Right atrium auricular region (tissue), 2 donors: ENCODE measurements at regions not wholly inside any gene's neighbourhood (a gene's known extent, or its start where the extent isn't known, plus 50 kb on each side); places are given as distances from the start of the nearest gene placed in this dataset.

Source experiments
- DNase-seq: peaks from one replicate; pipeline ENCODE4 v3.0.0-alpha.2; 2019; ENCODE audit warnings: low spot score
- H3K27ac ChIP-seq, 2 donors: fragments of 200-600 bp; sonication (generic); 1 replicate in 1 of 2; 2 replicates in 1 of 2; pipeline ENCODE4 v1.5.1; 2016 to 2019
- H3K27me3 ChIP-seq, 2 donors: fragments of 200-600 bp; sonication (generic); one replicate each; pipeline versions ENCODE4 v1.5.1 to v1.6.0; 2017 to 2019
- H3K36me3 ChIP-seq: fragments of 200-600 bp; sonication (generic); one replicate; pipeline ENCODE4 v1.5.1; 2016
- H3K4me1 ChIP-seq, 2 donors: fragments of 200-600 bp; sonication (generic); one replicate each; pipeline versions ENCODE4 v1.5.1 to v1.6.0; 2017 to 2019
- H3K4me3 ChIP-seq, 2 donors: fragments of 200-600 bp; sonication (generic); 1 replicate in 1 of 2; 2 replicates in 1 of 2; pipeline ENCODE4 v1.5.1; 2017 to 2019; ENCODE audit warnings: mild to moderate bottlenecking in 1 of 2, moderate library complexity in 1 of 2
- H3K9me3 ChIP-seq, 2 donors: fragments of 200-600 bp; sonication (generic); one replicate each; pipeline ENCODE4 v1.5.1; 2019
- TF ChIP-seq, protein P1 (sequence below), 2 donors: fragments of 200-600 bp; sonication (generic); IDR thresholded peaks; one replicate each; pipeline ENCODE4 v1.5.1; 2019; ENCODE audit warnings: antibody characterized with exemption in 2 of 2

DNA sequence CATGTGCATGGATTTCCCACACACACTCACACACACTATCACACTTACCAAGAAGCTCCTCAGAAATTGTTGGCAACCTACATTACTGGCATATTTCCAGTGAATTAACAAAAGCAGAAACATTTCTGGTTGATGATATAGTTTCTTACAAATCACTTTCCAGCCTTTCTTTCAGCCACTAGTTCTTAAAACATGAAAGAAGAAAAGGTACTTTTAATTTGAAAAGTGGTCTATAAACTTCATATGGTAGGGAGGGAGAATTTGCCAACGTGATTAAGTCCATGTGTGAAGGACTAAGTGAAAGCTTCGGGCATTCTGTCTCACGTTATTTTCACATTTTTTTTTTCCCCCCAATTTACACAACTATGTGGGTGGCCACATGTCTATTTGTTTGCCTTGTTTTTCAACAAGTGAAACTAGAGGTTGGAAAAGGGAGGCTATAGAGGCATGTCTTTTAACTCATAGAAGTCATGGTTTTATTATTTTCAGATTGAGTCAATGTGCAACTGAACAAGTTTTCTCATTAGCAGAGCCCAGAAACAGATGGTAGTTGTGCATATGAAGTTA, 832.1 kb upstream of the INTU start:
- Histone ChIP-seq H3K27ac (no peak overlapping the region), H3K4me1 (no peaks in the 10 kb centered on the region), H3K27me3 (no peaks in the 10 kb centered on the region), H3K9me3 (no peaks in the 10 kb centered on the region), H3K4me3 (no peak overlapping the region), H3K36me3 (no peaks in the 10 kb centered on the region)
- DNase-seq, result no peak
- TF ChIP-seq, protein P1, sequence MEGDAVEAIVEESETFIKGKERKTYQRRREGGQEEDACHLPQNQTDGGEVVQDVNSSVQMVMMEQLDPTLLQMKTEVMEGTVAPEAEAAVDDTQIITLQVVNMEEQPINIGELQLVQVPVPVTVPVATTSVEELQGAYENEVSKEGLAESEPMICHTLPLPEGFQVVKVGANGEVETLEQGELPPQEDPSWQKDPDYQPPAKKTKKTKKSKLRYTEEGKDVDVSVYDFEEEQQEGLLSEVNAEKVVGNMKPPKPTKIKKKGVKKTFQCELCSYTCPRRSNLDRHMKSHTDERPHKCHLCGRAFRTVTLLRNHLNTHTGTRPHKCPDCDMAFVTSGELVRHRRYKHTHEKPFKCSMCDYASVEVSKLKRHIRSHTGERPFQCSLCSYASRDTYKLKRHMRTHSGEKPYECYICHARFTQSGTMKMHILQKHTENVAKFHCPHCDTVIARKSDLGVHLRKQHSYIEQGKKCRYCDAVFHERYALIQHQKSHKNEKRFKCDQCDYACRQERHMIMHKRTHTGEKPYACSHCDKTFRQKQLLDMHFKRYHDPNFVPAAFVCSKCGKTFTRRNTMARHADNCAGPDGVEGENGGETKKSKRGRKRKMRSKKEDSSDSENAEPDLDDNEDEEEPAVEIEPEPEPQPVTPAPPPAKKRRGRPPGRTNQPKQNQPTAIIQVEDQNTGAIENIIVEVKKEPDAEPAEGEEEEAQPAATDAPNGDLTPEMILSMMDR (IDR thresholded peaks at IDR 0.05), result no peak

- TF ChIP-seq, protein P1 (IDR thresholded peaks at IDR 0.05), result no peak
- DNase-seq, result no peak
These were observed 825.6 kb upstream of the INTU start for GRCh38 chr4:126807132-126807531.

DNA sequence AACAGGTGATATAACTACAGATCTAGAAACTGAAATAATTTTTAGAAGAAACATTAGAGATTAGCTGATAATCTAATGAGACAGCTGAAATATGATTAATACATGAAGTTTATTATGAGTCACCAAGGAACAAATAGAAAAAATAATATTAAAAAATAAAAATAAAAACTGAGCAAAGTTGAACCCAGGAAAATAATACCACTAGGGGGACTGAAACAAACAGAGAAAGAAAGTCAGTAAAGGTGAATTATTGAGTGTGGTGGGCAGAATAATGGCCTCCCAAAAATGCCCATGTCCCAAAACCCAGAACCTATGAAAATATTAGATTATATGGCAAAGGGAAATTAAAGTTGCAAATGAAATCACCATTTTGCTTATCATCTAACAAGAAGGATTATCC, 820.7 kb upstream of the INTU start:
- H3K4me3 ChIP-seq, result no peak overlapping the region
- H3K27me3 ChIP-seq, result no peaks in the 10 kb centered on the region
- H3K9me3 ChIP-seq, result no peaks in the 10 kb centered on the region
- no peak overlapping the region for H3K27ac ChIP-seq
- no peaks in the 10 kb centered on the region for H3K4me1 ChIP-seq
- TF ChIP-seq, protein P1 (IDR thresholded peaks at IDR 0.05), result no peak
- DNase-seq, result no peak
- H3K36me3 ChIP-seq, result no peaks in the 10 kb centered on the region

More at GRCh38 chr4:126807132-126807531, 825.6 kb upstream of the INTU start:
- Histone ChIP-seq H3K27ac (no peak overlapping the region), H3K4me3 (no peak overlapping the region), H3K27me3 (no peaks in the 10 kb centered on the region), H3K36me3 (no peaks in the 10 kb centered on the region), H3K9me3 (no peaks in the 10 kb centered on the region), H3K4me1 (no peaks in the 10 kb centered on the region)

DNA sequence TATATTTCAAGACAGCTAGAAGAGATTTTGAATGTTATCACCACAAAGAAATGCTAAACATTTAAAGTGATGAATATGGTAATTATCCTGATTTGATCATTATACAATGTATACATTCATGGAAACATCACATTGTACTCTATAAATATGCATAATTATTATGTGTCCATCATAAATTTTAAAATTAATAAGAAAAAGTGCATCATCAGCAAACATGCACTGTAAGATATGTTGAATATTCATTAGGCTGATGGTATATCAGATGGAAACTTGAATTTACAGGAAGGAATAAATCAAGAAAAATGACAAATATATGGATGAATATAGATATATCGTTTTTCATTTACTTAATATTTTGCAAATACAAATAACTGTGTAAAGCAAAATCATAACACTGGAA, 812.1 kb upstream of the INTU start:
- DNase-seq, result no peak
- TF ChIP-seq, protein P1 (IDR thresholded peaks at IDR 0.05), result no peak
- no peaks in the 10 kb centered on the region for H3K27me3 ChIP-seq
- no peak overlapping the region for H3K27ac ChIP-seq
- no peaks in the 10 kb centered on the region for H3K4me1 ChIP-seq
- peaks cover 0 to 13% of the 10 kb centered on the region in 2 donors for H3K9me3 ChIP-seq
- no peak overlapping the region for H3K4me3 ChIP-seq
- no peaks in the 10 kb centered on the region for H3K36me3 ChIP-seq

GRCh38 chr4:126821152-126821551, 811.6 kb upstream of the INTU start:
- TF ChIP-seq, protein P1 (IDR thresholded peaks at IDR 0.05), result no peak
- Histone ChIP-seq H3K36me3 (no peaks in the 10 kb centered on the region), H3K27ac (no peak overlapping the region), H3K27me3 (no peaks in the 10 kb centered on the region), H3K4me1 (no peaks in the 10 kb centered on the region), H3K9me3 (peaks cover 0 to 13% of the 10 kb centered on the region in 2 donors), H3K4me3 (no peak overlapping the region)
- no peak for DNase-seq

- H3K27me3 ChIP-seq, result no peaks in the 10 kb centered on the region
- TF ChIP-seq, protein P1 (IDR thresholded peaks at IDR 0.05), result no peak
- H3K27ac ChIP-seq, result no peak overlapping the region
- H3K4me1 ChIP-seq, result no peaks in the 10 kb centered on the region
- H3K9me3 ChIP-seq, result peaks cover 0 to 7% of the 10 kb centered on the region in 2 donors
- DNase-seq, result no peak
- H3K4me3 ChIP-seq, result no peak overlapping the region
- H3K36me3 ChIP-seq, result no peaks in the 10 kb centered on the region
These were observed 807.7 kb upstream of the INTU start for GRCh38 chr4:126825083-126825482.
